GM21737 (cell line): ENCODE measurements at regions not wholly inside any gene's neighbourhood (a gene's known extent, or its start where the extent isn't known, plus 50 kb on each side); places are given as distances from the start of the nearest gene placed in this dataset.
"Not testable (repeated sequence)": the region's sequence is repeated elsewhere in the genome, so short reads cannot be mapped to it uniquely, and the experiment has no call there.

Experiments used
- ATAC-seq: cut with Tn5 transposase; IDR thresholded peaks from one replicate; pipeline ENCODE4 v1.9.1; 2021; ENCODE audit warnings: mild to moderate bottlenecking, moderate library complexity; ENCODE audit not compliant: unreplicated experiment

- no peak for ATAC-seq
These were observed 663.1 kb downstream of the SH2D4B start for GRCh38 chr10:81200801-81201200.

- not testable (repeated sequence) for ATAC-seq
These were observed 667.6 kb upstream of the NRG3 start for GRCh38 chr10:81207359-81207758.

GRCh38 chr10:81213370-81213769 is 661.6 kb upstream of the NRG3 start:
- ATAC-seq: no peak

- no peak for ATAC-seq
These were observed 659.5 kb upstream of the NRG3 start for GRCh38 chr10:81215498-81215897.

GRCh38 chr10:81216949-81217348 is 658.0 kb upstream of the NRG3 start:
- no peak for ATAC-seq

- ATAC-seq: no peak
These were observed 656.7 kb upstream of the NRG3 start for GRCh38 chr10:81218307-81218706.

- no peak for ATAC-seq
These were observed 655.2 kb upstream of the NRG3 start for GRCh38 chr10:81219758-81220157.

GRCh38 chr10:81248886-81249285 is 626.1 kb upstream of the NRG3 start:
- ATAC-seq: no peak

- no peak for ATAC-seq
These were observed 623.4 kb upstream of the NRG3 start for GRCh38 chr10:81251457-81252115.

GRCh38 chr10:81264991-81265390 is 610.0 kb upstream of the NRG3 start:
- ATAC-seq: not testable (repeated sequence)

- ATAC-seq: no peak
These were observed 604.9 kb upstream of the NRG3 start for GRCh38 chr10:81270051-81270450.

- no peak for ATAC-seq
These were observed 594.2 kb upstream of the NRG3 start for GRCh38 chr10:81280497-81281479.

- no peak for ATAC-seq
These were observed 586.5 kb upstream of the NRG3 start for GRCh38 chr10:81288544-81288943.

- no peak for ATAC-seq
These were observed 577.7 kb upstream of the NRG3 start for GRCh38 chr10:81297292-81297691.

- no peak for ATAC-seq
These were observed 571.3 kb upstream of the NRG3 start for GRCh38 chr10:81303656-81304055.

- no peak for ATAC-seq
These were observed 567.8 kb upstream of the NRG3 start for GRCh38 chr10:81306971-81307782.

GRCh38 chr10:81309041-81309552 is 565.9 kb upstream of the NRG3 start:
- ATAC-seq: no peak

GRCh38 chr10:81314471-81314870 is 560.5 kb upstream of the NRG3 start:
- ATAC-seq: no peak

- no peak for ATAC-seq
These were observed 560.0 kb upstream of the NRG3 start for GRCh38 chr10:81315026-81315425.

- no peak for ATAC-seq
These were observed 527.0 kb upstream of the NRG3 start for GRCh38 chr10:81348003-81348402.

GRCh38 chr10:81367132-81367531 is 507.9 kb upstream of the NRG3 start:
- ATAC-seq: no peak
